Peyer's patch (tissue), 4 donors: ENCODE measurements at regions not wholly inside any gene's neighbourhood (a gene's known extent, or its start where the extent isn't known, plus 50 kb on each side); places are given as distances from the start of the nearest gene placed in this dataset.

Source experiments
- CTCF ChIP-seq, 6 experiments: fragments of 450-650 bp in 4 of 6; fragments of 200-600 bp in 2 of 6; sonication (generic) in 1 of 6; IDR thresholded peaks; one replicate each; pipeline ENCODE4 v1.5.1; 2017 to 2019; ENCODE audit warnings: antibody characterized with exemption in 6 of 6, mild to moderate bottlenecking in 3 of 6, moderate library complexity in 1 of 6
- POLR2A ChIP-seq, 2 donors: fragments of 450-650 bp; IDR thresholded peaks; one replicate each; pipeline ENCODE4 v1.5.1; 2017; ENCODE audit warnings: antibody characterized with exemption in 2 of 2, mild to moderate bottlenecking in 2 of 2, moderate library complexity in 2 of 2

DNA sequence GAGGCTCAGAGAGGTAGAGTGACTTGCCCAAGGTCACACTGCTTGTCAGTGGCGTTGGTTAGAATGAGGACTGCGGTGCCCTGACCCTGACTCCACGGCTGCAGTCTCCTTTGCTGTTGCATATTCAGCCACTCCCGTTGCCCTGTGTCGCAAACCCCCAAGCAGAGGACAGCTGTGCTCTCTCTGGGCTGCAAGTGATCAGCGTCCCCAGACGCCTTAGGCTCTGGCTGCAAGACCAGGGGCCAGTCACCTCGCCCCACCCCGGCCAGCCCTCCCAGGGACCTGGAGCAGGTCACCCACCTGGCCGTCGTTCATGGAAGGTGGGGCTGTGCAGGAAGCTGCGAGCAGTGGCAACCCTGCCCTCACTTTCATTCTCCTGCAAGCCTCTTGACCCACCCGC, 51.7 kb upstream of the NANOS1 start:
- TF ChIP-seq POLR2A (IDR thresholded peaks at IDR 0.05) (no peak), CTCF (IDR thresholded peaks at IDR 0.05) (no peak)
